GM12864 (cell line): ENCODE measurements at regions not wholly inside any gene's neighbourhood (a gene's known extent, or its start where the extent isn't known, plus 50 kb on each side); places are given as distances from the start of the nearest gene placed in this dataset.

Experiments
- DNase-seq: peaks from one replicate; pipeline ENCODE4 v3.0.0-alpha.2; 2011; ENCODE audit warnings: low read depth
- H3K4me3 ChIP-seq: 2 replicates; pipeline ENCODE4 v1.5.1; 2011; ENCODE audit warnings: mild to moderate bottlenecking, low read depth, low read length, control low read depth
- TF ChIP-seq, protein P1 (sequence below): IDR thresholded peaks from 2 replicates; pipeline ENCODE4 v1.5.1; 2011; ENCODE audit warnings: low read depth, mild to moderate bottlenecking, moderate library complexity, low read length, control low read depth, inconsistent platforms; ENCODE audit errors: missing control alignments

GRCh38 chrX:39667736-39668482 lies 429.8 kb downstream of the BCOR start:
- no peak overlapping the region for H3K4me3 ChIP-seq
- TF ChIP-seq, protein P1, sequence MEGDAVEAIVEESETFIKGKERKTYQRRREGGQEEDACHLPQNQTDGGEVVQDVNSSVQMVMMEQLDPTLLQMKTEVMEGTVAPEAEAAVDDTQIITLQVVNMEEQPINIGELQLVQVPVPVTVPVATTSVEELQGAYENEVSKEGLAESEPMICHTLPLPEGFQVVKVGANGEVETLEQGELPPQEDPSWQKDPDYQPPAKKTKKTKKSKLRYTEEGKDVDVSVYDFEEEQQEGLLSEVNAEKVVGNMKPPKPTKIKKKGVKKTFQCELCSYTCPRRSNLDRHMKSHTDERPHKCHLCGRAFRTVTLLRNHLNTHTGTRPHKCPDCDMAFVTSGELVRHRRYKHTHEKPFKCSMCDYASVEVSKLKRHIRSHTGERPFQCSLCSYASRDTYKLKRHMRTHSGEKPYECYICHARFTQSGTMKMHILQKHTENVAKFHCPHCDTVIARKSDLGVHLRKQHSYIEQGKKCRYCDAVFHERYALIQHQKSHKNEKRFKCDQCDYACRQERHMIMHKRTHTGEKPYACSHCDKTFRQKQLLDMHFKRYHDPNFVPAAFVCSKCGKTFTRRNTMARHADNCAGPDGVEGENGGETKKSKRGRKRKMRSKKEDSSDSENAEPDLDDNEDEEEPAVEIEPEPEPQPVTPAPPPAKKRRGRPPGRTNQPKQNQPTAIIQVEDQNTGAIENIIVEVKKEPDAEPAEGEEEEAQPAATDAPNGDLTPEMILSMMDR, result no peak
- no peak for DNase-seq

GRCh38 chrX:39669668-39670067 lies 428.1 kb downstream of the BCOR start:
- H3K4me3 ChIP-seq, result no peak overlapping the region
- no peak for DNase-seq
- TF ChIP-seq, protein P1, result no peak

DNA sequence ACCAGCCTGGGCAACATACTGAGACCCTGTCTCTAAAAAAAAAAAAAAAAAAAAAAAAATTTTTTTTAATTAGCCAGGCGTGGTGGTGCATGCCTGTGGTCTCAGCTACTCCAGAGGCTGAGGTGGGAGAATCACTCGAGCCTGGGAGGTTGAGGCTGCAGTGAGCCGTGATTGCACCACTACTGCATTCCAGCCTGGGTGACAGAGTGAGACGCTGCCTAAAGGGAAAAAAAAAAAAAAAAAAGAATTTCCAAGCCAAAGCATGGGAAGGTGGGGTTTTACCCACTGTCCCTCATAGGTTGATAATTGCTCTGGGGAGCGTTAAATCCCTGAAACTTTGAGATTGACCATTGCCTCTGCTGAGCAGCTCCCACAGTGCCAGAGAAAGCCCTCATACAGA lies 427.5 kb downstream of the BCOR start:
- no peak for DNase-seq
- TF ChIP-seq, protein P1, result no peak
- no peak overlapping the region for H3K4me3 ChIP-seq

- H3K4me3 ChIP-seq, result no peak overlapping the region
- TF ChIP-seq, protein P1, result no peak
- no peak for DNase-seq
Observed at GRCh38 chrX:39672405-39672804, 425.4 kb downstream of the BCOR start.

GRCh38 chrX:39674490-39675161 lies 423.1 kb downstream of the BCOR start:
- H3K4me3 ChIP-seq, result no peak overlapping the region
- TF ChIP-seq, protein P1, result no peak
- DNase-seq, result no peak

DNA sequence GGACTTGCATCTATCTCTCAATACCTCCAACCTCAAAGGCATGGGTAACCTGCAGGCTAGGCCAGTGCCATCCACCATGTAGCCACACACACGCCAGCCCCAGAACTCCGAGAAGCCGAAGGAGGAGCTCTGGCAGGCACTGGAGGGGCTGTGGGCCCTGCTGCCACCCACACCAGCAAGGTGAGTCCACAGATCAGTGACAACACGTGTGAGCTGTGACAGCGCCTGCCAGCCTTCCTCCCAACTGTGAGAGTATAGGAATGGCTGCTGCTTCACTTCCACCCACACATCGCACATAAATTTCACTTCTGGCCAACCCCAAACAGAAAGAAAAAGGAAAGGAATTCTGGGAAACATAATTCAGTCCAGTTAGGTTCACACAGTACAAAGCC lies 422.6 kb downstream of the BCOR start:
- H3K4me3 ChIP-seq, result no peak overlapping the region
- no peak for DNase-seq
- TF ChIP-seq, protein P1, result no peak

GRCh38 chrX:39675619-39676018 lies 422.1 kb downstream of the BCOR start:
- TF ChIP-seq, protein P1, result no peak
- no peak overlapping the region for H3K4me3 ChIP-seq
- no peak for DNase-seq
